HG02571 (cell line): ENCODE measurements at regions not wholly inside any gene's neighbourhood (a gene's known extent, or its start where the extent isn't known, plus 50 kb on each side); places are given as distances from the start of the nearest gene placed in this dataset.

Experiments used
- ATAC-seq: cut with Tn5 transposase; IDR thresholded peaks from one replicate; pipeline ENCODE4 v1.9.1; 2021; ENCODE audit warnings: mild to moderate bottlenecking, moderate library complexity; ENCODE audit not compliant: unreplicated experiment

DNA sequence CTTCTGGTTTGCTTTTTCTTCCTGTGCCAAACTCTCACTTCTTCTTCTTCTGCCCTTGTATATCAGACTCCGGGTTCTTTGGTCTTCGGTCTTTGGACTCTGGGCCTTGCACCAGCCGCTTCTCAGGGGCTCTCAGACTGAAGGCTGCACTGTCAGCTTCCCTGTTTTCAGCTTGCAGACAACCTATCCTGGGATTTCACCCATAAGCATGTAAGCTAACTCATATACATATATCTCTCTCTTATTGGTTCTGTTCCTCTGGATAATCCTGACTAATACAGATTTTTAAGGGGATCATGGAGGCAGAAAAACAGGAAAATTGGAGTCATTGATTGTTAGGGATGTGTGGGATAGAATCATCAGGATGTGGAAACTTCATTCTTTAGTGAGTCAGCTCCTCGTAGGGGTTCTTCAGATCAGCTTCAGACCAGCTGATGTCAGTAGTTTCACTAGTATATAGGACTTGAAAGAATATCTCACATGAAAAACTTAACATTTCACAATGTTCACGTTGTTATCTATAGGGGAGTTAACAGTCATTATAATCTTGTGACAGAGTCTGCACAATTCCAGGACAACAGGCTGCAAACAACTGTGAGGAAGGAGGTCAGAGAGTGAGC, 102.9 kb downstream of the RASSF9 start:
- ATAC-seq: no peak

DNA sequence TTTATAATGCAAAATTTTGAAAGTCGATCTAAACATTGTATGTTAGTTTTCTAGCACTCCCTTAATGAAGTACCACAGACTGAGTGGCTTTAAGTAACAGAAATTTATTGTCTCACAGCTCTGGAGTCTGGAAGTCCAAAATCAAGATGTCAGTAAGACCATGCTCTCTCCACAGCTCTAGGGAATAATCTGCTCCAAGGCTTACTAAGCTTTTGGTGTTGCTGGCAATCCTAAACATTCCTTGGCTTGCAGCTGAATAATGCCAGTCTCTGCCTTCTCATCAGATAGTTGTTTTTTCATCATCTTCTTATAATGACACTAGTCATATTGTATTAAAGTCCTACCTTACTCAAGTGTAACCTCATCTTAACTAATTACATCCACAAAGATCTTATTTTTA, 102.2 kb downstream of the RASSF9 start:
- no peak for ATAC-seq

DNA sequence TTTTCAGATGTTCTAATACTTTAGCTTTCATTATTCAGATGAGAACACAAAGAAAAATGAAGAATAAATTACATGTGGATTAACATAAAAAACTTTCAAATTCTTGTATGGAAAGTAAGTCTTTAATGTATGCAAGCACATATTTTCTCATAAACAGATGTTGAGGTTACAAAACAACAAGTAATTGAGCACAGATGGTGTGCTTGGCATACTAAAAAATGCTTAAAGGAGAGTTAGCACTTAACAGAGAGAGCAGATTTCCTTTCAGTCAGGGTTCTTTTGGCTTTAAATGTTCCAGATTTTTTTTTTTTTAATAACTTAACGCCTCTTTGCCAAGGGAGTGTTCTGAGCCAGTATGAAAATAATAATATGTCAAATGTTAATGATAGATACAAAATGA, 96.0 kb downstream of the RASSF9 start:
- ATAC-seq: no peak

DNA sequence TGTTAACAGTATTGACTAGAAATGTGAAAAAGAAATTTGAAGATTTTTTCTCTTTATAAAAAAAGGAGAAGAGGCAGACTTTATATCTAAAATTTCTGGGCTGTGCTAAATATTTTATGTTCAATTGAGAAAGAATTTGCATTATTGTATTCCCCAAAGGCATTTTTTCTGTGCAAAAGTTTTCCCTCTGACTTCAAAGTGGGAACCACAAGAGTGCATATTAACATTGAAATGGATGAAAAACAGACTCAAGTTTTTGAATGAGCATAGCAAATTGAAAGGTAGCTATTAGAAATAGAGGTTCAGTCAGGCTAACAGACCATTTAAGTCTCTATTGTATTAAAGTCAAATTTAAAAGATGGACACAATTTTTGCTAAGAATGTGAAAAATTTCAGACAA, 95.2 kb downstream of the RASSF9 start:
- no peak for ATAC-seq

DNA sequence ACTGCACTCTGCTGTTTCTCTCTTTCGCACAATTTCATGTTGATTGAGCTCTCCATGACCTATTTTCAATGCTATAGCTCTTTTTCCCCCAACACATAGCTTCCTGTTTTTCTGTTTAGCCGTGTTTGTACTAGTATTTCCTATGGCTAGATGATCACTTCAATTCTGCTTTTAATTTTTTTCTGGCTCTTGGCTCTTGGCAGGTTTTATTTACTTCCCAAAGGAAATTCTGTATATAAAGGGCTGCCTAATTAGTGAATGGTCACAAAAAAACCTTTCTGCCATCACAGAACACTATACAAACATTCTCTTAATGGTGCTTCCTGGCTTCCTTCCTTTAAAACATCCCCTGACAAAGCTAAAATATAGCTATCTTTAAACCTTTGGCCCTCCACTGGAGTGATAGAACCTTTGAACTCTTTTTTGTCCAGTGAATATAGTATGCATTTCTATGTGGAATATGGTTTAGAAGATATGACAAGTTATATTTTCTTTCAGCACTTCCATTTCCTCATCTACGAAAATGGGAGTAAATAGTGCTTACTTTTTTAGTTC, 88.2 kb downstream of the RASSF9 start:
- no peak for ATAC-seq
